Astrocyte of the spinal cord (primary cell): ENCODE measurements at regions not wholly inside any gene's neighbourhood (a gene's known extent, or its start where the extent isn't known, plus 50 kb on each side); places are given as distances from the start of the nearest gene placed in this dataset.
"Not testable (repeated sequence)": the region's sequence is repeated elsewhere in the genome, so short reads cannot be mapped to it uniquely, and the experiment has no call there.

ENCODE experiments used
- DNase-seq: peaks from one replicate; pipeline ENCODE4 v3.0.0; 2011; ENCODE audit warnings: low read depth, low spot score
- H3K4me3 ChIP-seq: 2 replicates; pipeline ENCODE4 v1.5.1; 2011; ENCODE audit warnings: low read depth, mild to moderate bottlenecking, low read length, moderate library complexity
- CTCF ChIP-seq: IDR thresholded peaks from 2 replicates; pipeline ENCODE4 v1.5.1; 2012; ENCODE audit warnings: low read depth, mild to moderate bottlenecking, low read length, inconsistent platforms
- in situ Hi-C: cut with HindIII; loops from 2 replicates; pipeline ENCODE4 v1.10.0; 2017; ENCODE audit warnings: low sequenced_read_pairs

GRCh38 chr2:16101196-16101595 lies 160.8 kb downstream of the MYCN start:
- DNase-seq, result no peak
- in situ Hi-C loops, result no loop called here
- no peak overlapping the region for H3K4me3 ChIP-seq
- TF ChIP-seq CTCF, result no peak

GRCh38 chr2:16100006-16100405 lies 159.7 kb downstream of the MYCN start:
- TF ChIP-seq CTCF, result no peak
- DNase-seq, result no peak
- in situ Hi-C loops, result no loop called here
- no peak overlapping the region for H3K4me3 ChIP-seq

- in situ Hi-C loops, result no loop called here
- no peak for TF ChIP-seq CTCF
- DNase-seq, result no peak
- no peak overlapping the region for H3K4me3 ChIP-seq
These were observed 159.0 kb downstream of the MYCN start for GRCh38 chr2:16099326-16099725.

GRCh38 chr2:16096962-16097361 lies 156.6 kb downstream of the MYCN start:
- DNase-seq, result no peak
- H3K4me3 ChIP-seq, result no peak overlapping the region
- in situ Hi-C loops, result no loop called here
- no peak for TF ChIP-seq CTCF

GRCh38 chr2:16095483-16095882 lies 155.1 kb downstream of the MYCN start:
- H3K4me3 ChIP-seq, in situ Hi-C loops, DNase-seq: not testable (repeated sequence)

GRCh38 chr2:16094811-16095210 lies 154.5 kb downstream of the MYCN start:
- H3K4me3 ChIP-seq, result no peak overlapping the region
- in situ Hi-C loops, result no loop called here
- DNase-seq, result no peak
- TF ChIP-seq CTCF, result no peak

- in situ Hi-C loops, result no loop called here
- no peak for TF ChIP-seq CTCF
- DNase-seq, result no peak
- H3K4me3 ChIP-seq, result no peak overlapping the region
These were observed 153.5 kb downstream of the MYCN start for GRCh38 chr2:16093639-16094529.
